Amniotic epithelial cell (primary cell): ENCODE measurements at regions not wholly inside any gene's neighbourhood (a gene's known extent, or its start where the extent isn't known, plus 50 kb on each side); places are given as distances from the start of the nearest gene placed in this dataset.

Experiments used
- DNase-seq: peaks from one replicate; pipeline ENCODE4 v3.0.0-alpha.2; 2010; ENCODE audit warnings: low read depth

- DNase-seq: no peak
Measured at GRCh38 chr2:56709181-56709580, 525.4 kb downstream of the CCDC85A start.

GRCh38 chr2:56713161-56713676, 529.4 kb downstream of the CCDC85A start:
- peak; percentile 74 for DNase-seq

GRCh38 chr2:56713978-56714377, 530.2 kb downstream of the CCDC85A start:
- no peak for DNase-seq

GRCh38 chr2:56714400-56714799, 530.6 kb downstream of the CCDC85A start:
- no peak for DNase-seq

- DNase-seq: no peak
Measured at GRCh38 chr2:56715683-56716082, 531.9 kb downstream of the CCDC85A start.

GRCh38 chr2:56718413-56718812, 534.6 kb downstream of the CCDC85A start:
- no peak for DNase-seq

- peak; percentile 40 for DNase-seq
Measured at GRCh38 chr2:56729212-56729611, 545.4 kb downstream of the CCDC85A start.

- no peak for DNase-seq
Measured at GRCh38 chr2:56732946-56733345, 549.2 kb downstream of the CCDC85A start.

GRCh38 chr2:56739413-56739812, 555.6 kb downstream of the CCDC85A start:
- DNase-seq: peak; percentile 2

GRCh38 chr2:56741601-56742102, 557.9 kb downstream of the CCDC85A start:
- DNase-seq: peak; percentile 96

GRCh38 chr2:56743807-56744206, 560.0 kb downstream of the CCDC85A start:
- DNase-seq: no peak

- peak; percentile 58 for DNase-seq
Measured at GRCh38 chr2:56749152-56749752, 565.5 kb downstream of the CCDC85A start.

GRCh38 chr2:56753182-56753581, 569.4 kb downstream of the CCDC85A start:
- DNase-seq: no peak

GRCh38 chr2:56754066-56754615, 570.4 kb downstream of the CCDC85A start:
- no peak for DNase-seq

GRCh38 chr2:56754627-56755026, 570.8 kb downstream of the CCDC85A start:
- peak; percentile 7 for DNase-seq

GRCh38 chr2:56757884-56758545, 574.2 kb downstream of the CCDC85A start:
- peak; percentile 14 for DNase-seq

GRCh38 chr2:56763683-56764082, 579.9 kb downstream of the CCDC85A start:
- DNase-seq: no peak

GRCh38 chr2:56768973-56769372, 585.2 kb downstream of the CCDC85A start:
- DNase-seq: no peak

GRCh38 chr2:56770490-56770889, 586.7 kb downstream of the CCDC85A start:
- DNase-seq: peak; percentile 81

GRCh38 chr2:56784046-56784445, 600.3 kb downstream of the CCDC85A start:
- no peak for DNase-seq

- DNase-seq: no peak
Measured at GRCh38 chr2:56801214-56801613, 617.4 kb downstream of the CCDC85A start.

GRCh38 chr2:56801770-56802169, 618.0 kb downstream of the CCDC85A start:
- peak; percentile 12 for DNase-seq

- no peak for DNase-seq
Measured at GRCh38 chr2:56803596-56803995, 619.8 kb downstream of the CCDC85A start.
